Right lobe of liver (tissue), 6 donors: ENCODE measurements at regions not wholly inside any gene's neighbourhood (a gene's known extent, or its start where the extent isn't known, plus 50 kb on each side); places are given as distances from the start of the nearest gene placed in this dataset.
A peak's percentile ranks its signal among the peaks of the same experiment; 100 is the strongest.

Experiments used
- ATAC-seq, 4 donors: fragments of 200-7000 bp; cut with Tn5 transposase; one replicate each; pipeline ENCODE4 v1.9.1; 2020; ENCODE audit warnings: mild to moderate bottlenecking in 4 of 4, moderate library complexity in 4 of 4
- DNase-seq, 3 donors: peaks; one replicate each; pipeline ENCODE4 v3.0.0-alpha.2; 2020
- H3K27ac ChIP-seq, 3 donors: fragments of 200-600 bp; one replicate each; pipeline ENCODE4 v1.8.0; 2022
- H3K27me3 ChIP-seq, 2 donors: fragments of 200-600 bp; one replicate each; pipeline ENCODE4 v1.8.0; 2022
- H3K36me3 ChIP-seq, 4 donors: fragments of 200-600 bp; sonication (generic) in 1 of 4; one replicate each; pipeline versions ENCODE4 v1.5.1 to v1.8.0; 2017 to 2022; ENCODE audit warnings: control low read depth in 1 of 4
- H3K4me1 ChIP-seq, 4 donors: fragments of 200-600 bp; sonication (generic) in 1 of 4; one replicate each; pipeline versions ENCODE4 v1.5.1 to v1.8.0; 2017 to 2022; ENCODE audit warnings: control low read depth in 1 of 4
- H3K4me3 ChIP-seq, 3 donors: fragments of 200-600 bp; one replicate each; pipeline ENCODE4 v1.8.0; 2022
- H3K9me3 ChIP-seq, 4 donors: fragments of 200-600 bp; sonication (generic) in 1 of 4; one replicate each; pipeline versions ENCODE4 v1.5.1 to v1.8.0; 2017 to 2022; ENCODE audit warnings: control low read depth in 1 of 4
- CTCF ChIP-seq, 4 donors: fragments of 200-600 bp in 3 of 4; fragments of 450-650 bp in 1 of 4; IDR thresholded peaks; one replicate each; pipeline versions ENCODE4 v1.5.1 to v1.8.0; 2016 to 2022; ENCODE audit warnings: antibody characterized with exemption in 4 of 4, mild to moderate bottlenecking in 2 of 4
- POLR2A ChIP-seq: fragments of 450-650 bp; IDR thresholded peaks from one replicate; pipeline ENCODE4 v1.6.1; 2017; ENCODE audit warnings: antibody characterized with exemption, mild to moderate bottlenecking
- WGBS: methylation state at CpG from one replicate; pipeline ENCODE4 v1.1.6; 2018; ENCODE audit warnings: low coverage, low lambda C conversion rate; ENCODE audit not compliant: insufficient coverage; ENCODE audit errors: missing lambda C conversion rate; 5-methylcytosine and 5-hydroxymethylcytosine counted together
- intact Hi-C, 2 donors: fragments of 100-400 bp; cut with DNase I; formaldehyde crosslinking; loops; one replicate each; pipeline versions ENCODE4 v1.11.2 to v1.14.1; 2022
- donor health status: DM: no; HTN: yes; CAD: no.
- donor health status: DM: no; HTN: no; CAD: no.
- donor health status: DM: no; HTN: no; CAD: no.
- donor health status: DM: no; HTN: yes; CAD: no.
- donor health status: DM: no; HTN: yes; CAD: no.

GRCh38 chrX:128884430-128884829 lies 638.9 kb downstream of the SMARCA1 start:
- Histone ChIP-seq H3K4me1 (no peaks in the 10 kb centered on the region), H3K9me3 (no peaks in the 10 kb centered on the region), H3K36me3 (no peaks in the 10 kb centered on the region), H3K27me3 (peaks cover 0 to 3% of the 10 kb centered on the region in 2 donors), H3K27ac (no peak overlapping the region), H3K4me3 (no peak overlapping the region)
- 64% methylated on average over 2 of the region's 2 CpGs for WGBS
- no peak for TF ChIP-seq POLR2A
- no peak for TF ChIP-seq CTCF (IDR thresholded peaks at IDR 0.05)
- intact Hi-C loops = no loop called here
- ATAC-seq (peak; percentile 55 to 81 (median 72)), DNase-seq (no peak)

DNA sequence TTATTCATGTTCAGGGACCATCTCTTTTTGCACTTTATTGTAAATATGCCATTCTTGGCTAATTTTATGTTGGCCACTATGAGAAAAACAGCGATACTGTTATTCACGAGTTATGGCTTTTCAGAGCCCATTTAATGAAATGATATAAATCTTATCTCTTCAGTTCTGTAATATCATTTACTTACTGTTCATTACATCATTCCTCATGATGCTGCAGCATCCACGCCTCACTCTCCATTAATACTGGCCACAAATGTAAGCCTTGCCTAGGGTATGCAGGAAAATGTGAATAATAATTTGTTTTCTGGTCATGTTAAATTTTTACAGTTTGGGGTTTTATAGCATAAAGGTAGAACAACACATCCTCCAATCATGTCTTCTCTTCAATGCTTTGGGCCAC lies 639.6 kb downstream of the SMARCA1 start:
- H3K4me3 ChIP-seq = no peak overlapping the region
- intact Hi-C loops = no loop called here
- WGBS = 66% methylated on average over 3 of the region's 3 CpGs
- H3K9me3 ChIP-seq = no peaks in the 10 kb centered on the region
- no peaks in the 10 kb centered on the region for H3K4me1 ChIP-seq
- peaks cover 0 to 3% of the 10 kb centered on the region in 2 donors for H3K27me3 ChIP-seq
- ATAC-seq (no peak), DNase-seq (no peak)
- no peaks in the 10 kb centered on the region for H3K36me3 ChIP-seq
- no peak overlapping the region for H3K27ac ChIP-seq
- TF ChIP-seq CTCF (IDR thresholded peaks at IDR 0.05) = no peak
- no peak for TF ChIP-seq POLR2A

DNA sequence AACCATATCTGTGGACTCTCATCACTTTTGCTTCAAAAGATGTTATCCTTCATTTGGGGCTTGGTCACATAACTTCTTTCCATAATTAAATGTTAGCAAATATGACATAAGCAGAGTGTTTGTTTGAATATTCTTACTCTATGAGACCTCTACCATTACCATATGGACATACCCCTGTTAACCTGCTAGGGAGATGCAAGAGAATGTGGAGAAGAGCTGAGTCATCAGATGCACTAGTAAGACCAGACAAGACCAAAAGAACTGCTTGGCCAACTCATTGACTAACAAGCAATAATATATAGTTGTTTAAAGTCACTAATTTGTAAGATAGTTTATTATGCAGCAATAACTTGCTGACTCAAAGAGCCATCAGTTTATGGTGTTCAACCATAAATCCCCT lies 652.9 kb downstream of the SMARCA1 start:
- H3K9me3 ChIP-seq = no peaks in the 10 kb centered on the region
- no peak for TF ChIP-seq POLR2A

DNA sequence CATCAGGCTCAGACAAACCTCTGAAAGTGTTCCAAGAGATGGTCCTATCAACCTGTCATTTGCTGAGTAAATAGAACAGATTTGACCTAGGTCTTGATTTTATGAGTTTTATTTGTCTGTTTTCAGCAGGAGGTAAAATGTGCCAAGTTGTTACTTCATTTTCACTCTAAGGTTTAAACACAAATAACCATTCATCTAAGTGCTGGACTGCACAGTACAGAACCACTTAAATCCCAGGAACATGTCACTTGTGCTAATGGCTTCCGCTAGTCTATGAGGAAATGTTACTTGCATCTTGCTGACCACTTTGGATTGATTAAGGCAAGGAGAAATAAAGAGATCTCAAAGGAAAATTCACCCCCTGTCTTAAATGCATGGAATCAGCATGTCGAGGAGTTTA lies 660.7 kb downstream of the SMARCA1 start:
- no peaks in the 10 kb centered on the region for H3K9me3 ChIP-seq
- no peaks in the 10 kb centered on the region for H3K36me3 ChIP-seq
- H3K4me1 ChIP-seq = no peaks in the 10 kb centered on the region
- no peak for DNase-seq
- H3K4me3 ChIP-seq = no peak overlapping the region
- 46% methylated on average over 2 of the region's 2 CpGs for WGBS
- TF ChIP-seq CTCF (IDR thresholded peaks at IDR 0.05) = no peak
- no peak for TF ChIP-seq POLR2A
- no peak overlapping the region for H3K27ac ChIP-seq
- ATAC-seq = peak in 2 of 4 donors; percentile 39 to 47
- H3K27me3 ChIP-seq = peaks cover 0 to 2% of the 10 kb centered on the region in 2 donors
- intact Hi-C loops = no loop called here

More for the DNA sequence above, 652.9 kb downstream of the SMARCA1 start:
- no peak for ATAC-seq
- H3K4me1 ChIP-seq = no peaks in the 10 kb centered on the region
- H3K27ac ChIP-seq = no peak overlapping the region
- H3K27me3 ChIP-seq = peaks cover 0 to 5% of the 10 kb centered on the region in 2 donors
- no peak for DNase-seq
- H3K4me3 ChIP-seq = no peak overlapping the region
- intact Hi-C loops = no loop called here
- H3K36me3 ChIP-seq = no peaks in the 10 kb centered on the region

- intact Hi-C loops = no loop called here
- no peak for DNase-seq
These were observed 674.9 kb downstream of the SMARCA1 start for GRCh38 chrX:128848374-128848773.

More at GRCh38 chrX:128848374-128848773, 674.9 kb downstream of the SMARCA1 start:
- WGBS = 43% methylated on average over 3 of the region's 3 CpGs
- H3K27ac ChIP-seq = no peak overlapping the region
- ATAC-seq = no peak
- H3K4me1 ChIP-seq = no peaks in the 10 kb centered on the region
- H3K36me3 ChIP-seq = no peaks in the 10 kb centered on the region
- no peak overlapping the region for H3K4me3 ChIP-seq
- no peak for TF ChIP-seq CTCF (IDR thresholded peaks at IDR 0.05)
- no peak for TF ChIP-seq POLR2A
- H3K9me3 ChIP-seq = no peaks in the 10 kb centered on the region
- no peaks in the 10 kb centered on the region for H3K27me3 ChIP-seq
